DMS53 treated with DMSO at 0.1 percent for 48 hours (cell line): ENCODE measurements at regions not wholly inside any gene's neighbourhood (a gene's known extent, or its start where the extent isn't known, plus 50 kb on each side); places are given as distances from the start of the nearest gene placed in this dataset.

Experiments used
- DNase-seq: peaks from one replicate; lab custom pipeline; 2025; ENCODE audit not compliant: unreplicated experiment; lab: John Stamatoyannopoulos, UW

GRCh38 chr11:28581286-28582242, 473.4 kb downstream of the METTL15 start:
- DNase-seq, result no peak

- no peak for DNase-seq
These were observed 463.2 kb downstream of the METTL15 start for GRCh38 chr11:28571371-28571770.

- DNase-seq, result no peak
These were observed 460.9 kb downstream of the METTL15 start for GRCh38 chr11:28569106-28569505.

GRCh38 chr11:28566339-28567089, 458.3 kb downstream of the METTL15 start:
- no peak for DNase-seq

- no peak for DNase-seq
These were observed 451.3 kb downstream of the METTL15 start for GRCh38 chr11:28559492-28559891.

- no peak for DNase-seq
These were observed 439.1 kb downstream of the METTL15 start for GRCh38 chr11:28547321-28547741.

- no peak for DNase-seq
These were observed 437.3 kb downstream of the METTL15 start for GRCh38 chr11:28545536-28545935.

GRCh38 chr11:28542561-28542960, 434.4 kb downstream of the METTL15 start:
- DNase-seq, result no peak

- DNase-seq, result no peak
These were observed 431.2 kb downstream of the METTL15 start for GRCh38 chr11:28539239-28540030.

- DNase-seq, result no peak
These were observed 429.6 kb downstream of the METTL15 start for GRCh38 chr11:28537822-28538221.

- no peak for DNase-seq
These were observed 428.5 kb downstream of the METTL15 start for GRCh38 chr11:28536504-28537267.

GRCh38 chr11:28535677-28536076, 427.5 kb downstream of the METTL15 start:
- DNase-seq, result no peak

GRCh38 chr11:28529540-28530410, 421.6 kb downstream of the METTL15 start:
- peak; percentile 23 for DNase-seq

GRCh38 chr11:28529046-28529445, 420.9 kb downstream of the METTL15 start:
- DNase-seq, result no peak

- no peak for DNase-seq
These were observed 420.0 kb downstream of the METTL15 start for GRCh38 chr11:28528217-28528616.

GRCh38 chr11:28526406-28526751, 418.2 kb downstream of the METTL15 start:
- peak; percentile 5 for DNase-seq

GRCh38 chr11:28525636-28526405, 417.6 kb downstream of the METTL15 start:
- DNase-seq, result no peak

GRCh38 chr11:28524098-28524497, 415.9 kb downstream of the METTL15 start:
- no peak for DNase-seq

GRCh38 chr11:28521075-28521474, 412.9 kb downstream of the METTL15 start:
- DNase-seq, result no peak
